ENCODE measurements at regions not wholly inside any gene's neighbourhood (a gene's known extent, or its start where the extent isn't known, plus 50 kb on each side); places are given as distances from the start of the nearest gene placed in this dataset.

GRCh38 chr11:130598433-130598832 is 150.0 kb downstream of the ADAMTS15 start:
- DNase-seq (ENCODE audit: low read depth): no peak
- H3K4me3 ChIP-seq (replicated peaks; ENCODE audit: low read depth, low read length): no peak overlapping the region
- TF ChIP-seq, protein P1, sequence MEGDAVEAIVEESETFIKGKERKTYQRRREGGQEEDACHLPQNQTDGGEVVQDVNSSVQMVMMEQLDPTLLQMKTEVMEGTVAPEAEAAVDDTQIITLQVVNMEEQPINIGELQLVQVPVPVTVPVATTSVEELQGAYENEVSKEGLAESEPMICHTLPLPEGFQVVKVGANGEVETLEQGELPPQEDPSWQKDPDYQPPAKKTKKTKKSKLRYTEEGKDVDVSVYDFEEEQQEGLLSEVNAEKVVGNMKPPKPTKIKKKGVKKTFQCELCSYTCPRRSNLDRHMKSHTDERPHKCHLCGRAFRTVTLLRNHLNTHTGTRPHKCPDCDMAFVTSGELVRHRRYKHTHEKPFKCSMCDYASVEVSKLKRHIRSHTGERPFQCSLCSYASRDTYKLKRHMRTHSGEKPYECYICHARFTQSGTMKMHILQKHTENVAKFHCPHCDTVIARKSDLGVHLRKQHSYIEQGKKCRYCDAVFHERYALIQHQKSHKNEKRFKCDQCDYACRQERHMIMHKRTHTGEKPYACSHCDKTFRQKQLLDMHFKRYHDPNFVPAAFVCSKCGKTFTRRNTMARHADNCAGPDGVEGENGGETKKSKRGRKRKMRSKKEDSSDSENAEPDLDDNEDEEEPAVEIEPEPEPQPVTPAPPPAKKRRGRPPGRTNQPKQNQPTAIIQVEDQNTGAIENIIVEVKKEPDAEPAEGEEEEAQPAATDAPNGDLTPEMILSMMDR (IDR thresholded peaks at IDR 0.05; ENCODE audit: low read length, missing control alignments): no peak

DNA sequence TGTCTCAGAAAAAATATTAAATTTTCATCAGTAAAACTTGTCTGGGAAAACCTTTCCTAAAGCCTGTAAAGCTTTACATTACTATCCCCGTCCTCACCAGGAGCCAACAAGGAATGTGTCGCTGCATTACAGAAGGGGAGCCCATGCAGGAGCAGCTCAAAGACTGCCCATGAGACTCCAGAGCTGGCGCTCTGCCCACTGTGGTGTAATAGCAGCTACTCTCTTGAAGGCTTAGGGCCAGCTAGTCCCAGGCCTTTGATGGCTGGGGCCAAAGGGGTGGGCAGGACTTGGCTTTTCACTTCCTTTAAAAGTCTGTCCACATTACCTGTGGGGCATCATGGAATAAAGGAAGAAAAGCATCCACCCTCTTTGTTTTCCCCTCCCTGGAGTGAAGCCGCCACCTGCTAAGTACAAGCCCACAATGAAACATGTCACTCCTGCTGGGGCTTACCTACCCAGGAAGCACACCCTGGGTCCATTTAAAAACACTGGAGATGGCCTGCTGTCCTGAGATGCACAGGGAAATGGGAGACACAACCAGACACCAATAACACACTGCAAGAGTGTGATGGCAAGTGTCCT is 150.7 kb downstream of the ADAMTS15 start:
- peak; percentile 78 for DNase-seq (ENCODE audit: low read depth)
- H3K4me3 ChIP-seq (replicated peaks; ENCODE audit: low read depth, low read length): no peak overlapping the region
- TF ChIP-seq, protein P1 (IDR thresholded peaks at IDR 0.05; ENCODE audit: low read length, missing control alignments): no peak

GRCh38 chr11:130600139-130600538 is 151.7 kb downstream of the ADAMTS15 start:
- no peak overlapping the region for H3K4me3 ChIP-seq (replicated peaks; ENCODE audit: low read depth, low read length)
- DNase-seq (ENCODE audit: low read depth): peak; percentile 43
- TF ChIP-seq, protein P1 (IDR thresholded peaks at IDR 0.05; ENCODE audit: low read length, missing control alignments): no peak

GRCh38 chr11:130600616-130601015 is 152.2 kb downstream of the ADAMTS15 start:
- no peak for DNase-seq (ENCODE audit: low read depth)
- no peak overlapping the region for H3K4me3 ChIP-seq (replicated peaks; ENCODE audit: low read depth, low read length)
- TF ChIP-seq, protein P1 (IDR thresholded peaks at IDR 0.05; ENCODE audit: low read length, missing control alignments): no peak

GRCh38 chr11:130601141-130601540 is 152.7 kb downstream of the ADAMTS15 start:
- peak; percentile 76 for DNase-seq (ENCODE audit: low read depth)
- TF ChIP-seq, protein P1 (IDR thresholded peaks at IDR 0.05; ENCODE audit: low read length, missing control alignments): no peak
- no peak overlapping the region for H3K4me3 ChIP-seq (replicated peaks; ENCODE audit: low read depth, low read length)

DNA sequence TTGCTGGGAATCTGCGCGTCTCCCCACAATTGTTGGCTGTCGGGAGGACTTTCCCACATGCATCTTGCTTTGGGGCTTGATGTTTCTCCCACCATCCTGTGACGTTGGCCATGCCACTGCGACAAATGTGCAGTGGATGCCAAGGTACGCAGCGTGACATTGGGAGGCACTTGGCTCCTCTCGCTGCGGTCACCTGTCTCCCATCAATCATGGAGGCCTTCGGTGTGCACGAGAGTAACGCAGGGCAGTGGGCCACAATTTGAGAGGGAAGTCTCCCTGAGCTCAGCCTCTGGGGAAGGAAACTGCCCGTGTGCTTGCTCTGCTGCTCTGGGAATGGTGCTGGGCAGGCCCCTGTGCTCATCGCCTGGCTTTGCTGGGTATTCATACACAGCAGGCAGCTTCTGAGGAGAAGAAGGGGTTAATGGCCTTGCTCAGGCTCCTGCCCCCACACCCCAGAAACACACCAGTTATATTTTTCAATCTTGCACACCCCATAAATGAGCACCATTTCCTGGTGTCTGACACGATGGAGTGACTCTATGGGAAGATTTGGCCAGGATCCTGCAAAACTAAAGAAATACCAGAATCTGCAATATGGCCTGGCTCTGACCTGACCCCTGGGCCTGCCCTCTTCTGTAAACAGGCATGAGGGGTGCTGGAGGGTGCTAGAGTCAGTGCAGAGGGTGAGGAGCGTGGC is 153.5 kb downstream of the ADAMTS15 start:
- no peak overlapping the region for H3K4me3 ChIP-seq (replicated peaks; ENCODE audit: low read depth, low read length)
- TF ChIP-seq, protein P1 (IDR thresholded peaks at IDR 0.05; ENCODE audit: low read length, missing control alignments): no peak

More for the DNA sequence above, 153.5 kb downstream of the ADAMTS15 start:
- no peak for DNase-seq (ENCODE audit: low read depth)

Measured in fibroblast of pulmonary artery (primary cell).